HEK293 (cell line): ENCODE measurements at regions not wholly inside any gene's neighbourhood (a gene's known extent, or its start where the extent isn't known, plus 50 kb on each side); places are given as distances from the start of the nearest gene placed in this dataset.

Experiments
- CTCF ChIP-seq: fragments of 450-650 bp; formaldehyde crosslinking; IDR thresholded peaks from 2 replicates; pipeline ENCODE4 v1.5.1; 2016; ENCODE audit warnings: missing biosample characterization, missing genetic modification characterization
- MEIS1 ChIP-seq: sonication (generic); formaldehyde crosslinking; IDR thresholded peaks from 2 replicates; pipeline ENCODE4 v1.8.1; 2022; ENCODE audit warnings: missing genetic modification reagents, mild to moderate bottlenecking, borderline replicate concordance
- ZBTB11 ChIP-seq: fragments of 450-650 bp; formaldehyde crosslinking; conservative IDR thresholded peaks from 2 replicates; pipeline ENCODE4 v1.5.1; 2016; ENCODE audit warnings: low read depth, missing biosample characterization, missing genetic modification characterization
- ZBTB20 ChIP-seq: fragments of 450-650 bp; formaldehyde crosslinking; IDR thresholded peaks from 2 replicates; pipeline ENCODE4 v1.5.1; 2016; ENCODE audit warnings: missing biosample characterization, missing genetic modification characterization
- ZNF670 ChIP-seq: fragments of 450-650 bp; formaldehyde crosslinking; IDR thresholded peaks from 2 replicates; pipeline ENCODE4 v1.5.1; 2016; ENCODE audit warnings: missing biosample characterization, missing genetic modification characterization, low read depth
- ZNF777 ChIP-seq: fragments of 450-650 bp; formaldehyde crosslinking; IDR thresholded peaks from 2 replicates; pipeline ENCODE4 v1.5.1; 2017; ENCODE audit warnings: missing biosample characterization, missing genetic modification characterization, borderline replicate concordance
- ZSCAN30 ChIP-seq: fragments of 450-650 bp; IDR thresholded peaks from 2 replicates; pipeline ENCODE4 v1.5.1; 2018; ENCODE audit warnings: missing biosample characterization, mild to moderate bottlenecking, missing genetic modification characterization, moderate library complexity

GRCh38 chr5:171604195-171604594, 181.4 kb upstream of the SMIM23 start:
- TF ChIP-seq CTCF (tag by site-specific recombination) (no peak), MEIS1 (CRISPR knock-in tag) (no peak), ZSCAN30 (tag by site-specific recombination) (no peak), ZNF670 (no peak), ZNF777 (no peak), ZBTB11 (tag by site-specific recombination) (no peak), ZBTB20 (no peak)
